ENCODE measurements at regions not wholly inside any gene's neighbourhood (a gene's known extent, or its start where the extent isn't known, plus 50 kb on each side); places are given as distances from the start of the nearest gene placed in this dataset.

- Histone ChIP-seq H3K27me3 (no peaks in the 10 kb centered on the region), H3K36me3 (no peaks in the 10 kb centered on the region), H3K9me3 (peaks cover 3 to 4% of the 10 kb centered on the region in 2 donors), H3K4me1 (no peaks in the 10 kb centered on the region), H3K4me3 (no peak overlapping the region), H3K27ac (no peak overlapping the region)
- no peak for DNase-seq
- 15 to 28% methylated on average over 3 to 9 of the region's 9 CpGs for WGBS, 2 donors (ENCODE audit: low coverage in 1 of 2)
- in situ Hi-C loops (cut with MboI; ENCODE audit: low pct_ligation_motif_present in 1 of 4, low pct_unique_long_range_greater_than_20kb in 1 of 4, low sequenced_read_pairs in 3 of 4), result no loop called here
- intact Hi-C loops (cut with DNase I; ENCODE audit: low total_unique reads), result no loop called here
- TF ChIP-seq CTCF (IDR thresholded peaks at IDR 0.05), result no peak
- TF ChIP-seq EP300 (IDR thresholded peaks at IDR 0.05; ENCODE audit: low read depth), result no peak
- TF ChIP-seq POLR2A (IDR thresholded peaks at IDR 0.05), result no peak
- no peak for TF ChIP-seq POLR2AphosphoS5 (IDR thresholded peaks at IDR 0.05)
Measured at GRCh38 chr18:78006006-78006773, 756.5 kb downstream of the GALR1 start.

- in situ Hi-C loops (cut with MboI; ENCODE audit: low pct_ligation_motif_present in 1 of 4, low pct_unique_long_range_greater_than_20kb in 1 of 4, low sequenced_read_pairs in 3 of 4), result no loop called here
- TF ChIP-seq EP300 (IDR thresholded peaks at IDR 0.05; ENCODE audit: low read depth) (no peak), POLR2AphosphoS5 (IDR thresholded peaks at IDR 0.05) (no peak), POLR2A (IDR thresholded peaks at IDR 0.05) (no peak), CTCF (IDR thresholded peaks at IDR 0.05) (no peak)
- Histone ChIP-seq H3K27me3 (no peaks in the 10 kb centered on the region), H3K4me1 (no peaks in the 10 kb centered on the region), H3K9me3 (peaks cover 0 to 3% of the 10 kb centered on the region in 2 donors), H3K36me3 (no peaks in the 10 kb centered on the region), H3K27ac (no peak overlapping the region), H3K4me3 (no peak overlapping the region)
- DNase-seq, result no peak
- 34 to 37% methylated on average over 4 to 6 of the region's 6 CpGs for WGBS, 2 donors (ENCODE audit: low coverage in 1 of 2)
- intact Hi-C loops (cut with DNase I; ENCODE audit: low total_unique reads), result no loop called here
Measured at GRCh38 chr18:78006774-78007260, 757.2 kb downstream of the GALR1 start.

- in situ Hi-C loops (cut with MboI; ENCODE audit: low pct_ligation_motif_present in 1 of 4, low pct_unique_long_range_greater_than_20kb in 1 of 4, low sequenced_read_pairs in 3 of 4) (no loop called here), intact Hi-C loops (cut with DNase I; ENCODE audit: low total_unique reads) (no loop called here)
- TF ChIP-seq POLR2A (IDR thresholded peaks at IDR 0.05), result no peak
- no peak for TF ChIP-seq POLR2AphosphoS5 (IDR thresholded peaks at IDR 0.05)
- no peak for TF ChIP-seq EP300 (IDR thresholded peaks at IDR 0.05; ENCODE audit: low read depth)
Measured at GRCh38 chr18:78010363-78010762, 760.7 kb downstream of the GALR1 start.

GRCh38 chr18:78017869-78018268 lies 768.2 kb downstream of the GALR1 start:
- in situ Hi-C loops (cut with MboI; ENCODE audit: low pct_ligation_motif_present in 1 of 4, low pct_unique_long_range_greater_than_20kb in 1 of 4, low sequenced_read_pairs in 3 of 4) (no loop called here), intact Hi-C loops (cut with DNase I; ENCODE audit: low total_unique reads) (no loop called here)
- H3K36me3 ChIP-seq, result no peaks in the 10 kb centered on the region
- H3K27ac ChIP-seq, result no peak overlapping the region
- no peaks in the 10 kb centered on the region for H3K4me1 ChIP-seq
- no peak for DNase-seq
- no peaks in the 10 kb centered on the region for H3K9me3 ChIP-seq
- H3K27me3 ChIP-seq, result no peaks in the 10 kb centered on the region
- H3K4me3 ChIP-seq, result no peak overlapping the region
- TF ChIP-seq POLR2AphosphoS5 (IDR thresholded peaks at IDR 0.05), result no peak
- TF ChIP-seq CTCF (IDR thresholded peaks at IDR 0.05), result no peak
- no peak for TF ChIP-seq POLR2A (IDR thresholded peaks at IDR 0.05)
- no peak for TF ChIP-seq EP300 (IDR thresholded peaks at IDR 0.05; ENCODE audit: low read depth)
- 85% methylated on average over 8 of the region's 8 CpGs; no CpG with 5 or more reads in 1 of the 2 donors for WGBS, 2 donors (ENCODE audit: low coverage in 1 of 2)

More at GRCh38 chr18:78010363-78010762, 760.7 kb downstream of the GALR1 start:
- Histone ChIP-seq H3K4me1 (no peaks in the 10 kb centered on the region), H3K27me3 (no peaks in the 10 kb centered on the region), H3K36me3 (no peaks in the 10 kb centered on the region), H3K27ac (no peak overlapping the region), H3K4me3 (no peak overlapping the region), H3K9me3 (peaks cover 0 to 3% of the 10 kb centered on the region in 2 donors)
- DNase-seq, result no peak
